ENCODE measurements at regions not wholly inside any gene's neighbourhood (a gene's known extent, or its start where the extent isn't known, plus 50 kb on each side); places are given as distances from the start of the nearest gene placed in this dataset.

GRCh38 chr1:115476616-115477015 is 138.6 kb upstream of the NGF start:
- TF ChIP-seq RXRA (IDR thresholded peaks at IDR 0.05) (no peak), CTCF (IDR thresholded peaks at IDR 0.05; ENCODE audit: low read depth, low read length, missing input control) (no peak), HNF4G (IDR thresholded peaks at IDR 0.05) (no peak), REST (IDR thresholded peaks at IDR 0.05) (no peak), TAF1 (conservative IDR thresholded peaks at IDR 0.05) (no peak), MAX (IDR thresholded peaks at IDR 0.05) (no peak)

Data from liver (tissue), 3 donors.